GM21619 (cell line): ENCODE measurements at regions not wholly inside any gene's neighbourhood (a gene's known extent, or its start where the extent isn't known, plus 50 kb on each side); places are given as distances from the start of the nearest gene placed in this dataset.
"Not testable (repeated sequence)": the region's sequence is repeated elsewhere in the genome, so short reads cannot be mapped to it uniquely, and the experiment has no call there.

ENCODE experiments used
- ATAC-seq: cut with Tn5 transposase; IDR thresholded peaks from one replicate; pipeline ENCODE4 v1.9.1; 2021; ENCODE audit not compliant: unreplicated experiment

GRCh38 chr2:64910972-64911433 is 78.2 kb upstream of the SLC1A4 start:
- ATAC-seq: no peak

- ATAC-seq: no peak
These were observed 75.8 kb upstream of the SLC1A4 start for GRCh38 chr2:64913357-64913869.

- no peak for ATAC-seq
These were observed 75.0 kb upstream of the SLC1A4 start for GRCh38 chr2:64914247-64914646.

- peak; percentile 66 for ATAC-seq
These were observed 74.3 kb upstream of the SLC1A4 start for GRCh38 chr2:64914735-64915509.

- ATAC-seq: peak; percentile 8
These were observed 73.7 kb upstream of the SLC1A4 start for GRCh38 chr2:64915510-64915900.

- ATAC-seq: no peak
These were observed 70.8 kb upstream of the SLC1A4 start for GRCh38 chr2:64918220-64918886.

- ATAC-seq: no peak
These were observed 69.9 kb upstream of the SLC1A4 start for GRCh38 chr2:64919261-64919660.

- no peak for ATAC-seq
These were observed 66.5 kb upstream of the SLC1A4 start for GRCh38 chr2:64922482-64923384.

GRCh38 chr2:64923385-64923710 is 65.9 kb upstream of the SLC1A4 start:
- no peak for ATAC-seq

- no peak for ATAC-seq
These were observed 64.8 kb upstream of the SLC1A4 start for GRCh38 chr2:64924170-64924934.

- not testable (repeated sequence) for ATAC-seq
These were observed 63.1 kb upstream of the SLC1A4 start for GRCh38 chr2:64925930-64926722.

GRCh38 chr2:64928813-64929212 is 60.4 kb upstream of the SLC1A4 start:
- ATAC-seq: no peak

- no peak for ATAC-seq
These were observed 59.9 kb upstream of the SLC1A4 start for GRCh38 chr2:64929333-64929732.

GRCh38 chr2:64930258-64930671 is 58.9 kb upstream of the SLC1A4 start:
- ATAC-seq: no peak

- ATAC-seq: no peak
These were observed 57.7 kb upstream of the SLC1A4 start for GRCh38 chr2:64931246-64932115.

GRCh38 chr2:64932116-64932370 is 57.2 kb upstream of the SLC1A4 start:
- ATAC-seq: no peak

GRCh38 chr2:64932371-64933216 is 56.6 kb upstream of the SLC1A4 start:
- ATAC-seq: peak; percentile 87

- ATAC-seq: no peak
These were observed 54.7 kb upstream of the SLC1A4 start for GRCh38 chr2:64934530-64934929.
